Activated T-helper 2 cell treated with anti-CD3 and anti-CD28 coated beads, Interferon-gamma antibody, Interleukin-2, Interleukin-4, amounts not matched to agents 10 μg/mL and 5 μg/mL and 100 μg/mL, durations not matched to agents 14 hours and 24 hours and 36 hours (primary cell): ENCODE measurements at regions not wholly inside any gene's neighbourhood (a gene's known extent, or its start where the extent isn't known, plus 50 kb on each side); places are given as distances from the start of the nearest gene placed in this dataset.

ENCODE experiments used
- DNase-seq: peaks from one replicate; pipeline ENCODE4 v3.0.0; 2021; ENCODE audit warnings: low spot score
- H3K27ac Mint-ChIP-seq: one replicate; pipeline ENCODE4 v1.8.0; 2021; ENCODE audit warnings: mixed read lengths
- H3K27me3 Mint-ChIP-seq: one replicate; pipeline ENCODE4 v1.8.0; 2021; ENCODE audit warnings: low read depth, mixed read lengths
- H3K36me3 Mint-ChIP-seq: one replicate; pipeline ENCODE4 v1.8.0; 2021; ENCODE audit warnings: low read depth, mixed read lengths
- H3K4me1 Mint-ChIP-seq: one replicate; pipeline ENCODE4 v1.8.0; 2021; ENCODE audit warnings: low read depth, mixed read lengths
- H3K4me3 Mint-ChIP-seq: one replicate; pipeline ENCODE4 v1.8.0; 2021; ENCODE audit warnings: low read depth, mild to moderate bottlenecking, moderate library complexity, mixed read lengths
- H3K9me3 Mint-ChIP-seq: one replicate; pipeline ENCODE4 v1.8.0; 2021; ENCODE audit warnings: mixed read lengths
- intact Hi-C: fragments of 100-400 bp; cut with micrococcal nuclease; formaldehyde crosslinking; loops from one replicate; pipeline ENCODE4 v1.15.1; 2023

DNA sequence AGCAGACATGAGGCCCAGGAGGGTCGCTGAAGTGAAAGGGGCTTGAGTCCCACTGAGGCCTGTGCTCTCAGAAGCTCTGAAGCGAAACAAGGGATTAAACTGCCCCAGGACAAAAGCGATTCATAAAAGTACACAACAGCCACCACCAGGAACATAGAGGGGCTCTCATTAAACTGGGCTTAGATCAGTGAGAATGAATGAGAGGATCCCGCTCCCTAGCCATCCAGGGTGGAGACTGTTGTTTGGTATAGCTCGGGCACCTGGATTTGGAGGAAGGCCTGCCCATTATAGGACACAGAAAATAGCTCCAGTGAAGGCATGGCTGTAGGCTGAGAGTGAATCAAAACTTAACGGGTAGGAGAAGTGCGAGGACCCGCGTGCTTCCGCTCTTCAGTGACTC is 91.6 kb upstream of the TAB2 start:
- Mint-ChIP-seq H3K27me3 (no peaks in the 10 kb centered on the region), H3K9me3 (peaks cover 5% of the 10 kb centered on the region), H3K4me1 (peaks cover 49% of the 10 kb centered on the region), H3K27ac (no peak overlapping the region), H3K4me3 (no peak overlapping the region), H3K36me3 (peaks cover 26% of the 10 kb centered on the region)
- no peak for DNase-seq
- intact Hi-C loops, result no loop called here

DNA sequence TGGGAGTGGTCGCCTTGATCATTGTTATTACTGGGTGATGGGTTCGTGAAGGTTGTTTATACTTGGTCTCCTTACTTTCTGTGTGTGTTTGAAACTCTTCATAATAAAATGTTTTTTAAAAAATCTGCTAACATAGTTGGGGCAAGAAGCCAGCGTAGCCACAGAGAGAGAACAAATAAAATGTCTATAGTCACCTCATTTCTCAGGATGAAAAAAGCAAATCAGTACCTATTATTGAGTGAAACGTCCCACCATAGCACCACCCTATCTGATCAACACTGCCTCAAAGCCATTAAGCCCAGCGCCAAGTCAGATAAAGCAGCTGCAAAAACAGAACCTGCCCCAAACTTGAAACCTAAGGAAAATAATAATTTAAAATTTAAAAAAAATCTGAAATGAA is 89.7 kb upstream of the TAB2 start:
- Mint-ChIP-seq H3K9me3 (no peaks in the 10 kb centered on the region), H3K36me3 (peaks cover 20% of the 10 kb centered on the region), H3K27me3 (no peaks in the 10 kb centered on the region), H3K4me1 (peaks cover 53% of the 10 kb centered on the region), H3K27ac (no peak overlapping the region), H3K4me3 (no peak overlapping the region)
- intact Hi-C loops, result no loop called here
- no peak for DNase-seq

DNA sequence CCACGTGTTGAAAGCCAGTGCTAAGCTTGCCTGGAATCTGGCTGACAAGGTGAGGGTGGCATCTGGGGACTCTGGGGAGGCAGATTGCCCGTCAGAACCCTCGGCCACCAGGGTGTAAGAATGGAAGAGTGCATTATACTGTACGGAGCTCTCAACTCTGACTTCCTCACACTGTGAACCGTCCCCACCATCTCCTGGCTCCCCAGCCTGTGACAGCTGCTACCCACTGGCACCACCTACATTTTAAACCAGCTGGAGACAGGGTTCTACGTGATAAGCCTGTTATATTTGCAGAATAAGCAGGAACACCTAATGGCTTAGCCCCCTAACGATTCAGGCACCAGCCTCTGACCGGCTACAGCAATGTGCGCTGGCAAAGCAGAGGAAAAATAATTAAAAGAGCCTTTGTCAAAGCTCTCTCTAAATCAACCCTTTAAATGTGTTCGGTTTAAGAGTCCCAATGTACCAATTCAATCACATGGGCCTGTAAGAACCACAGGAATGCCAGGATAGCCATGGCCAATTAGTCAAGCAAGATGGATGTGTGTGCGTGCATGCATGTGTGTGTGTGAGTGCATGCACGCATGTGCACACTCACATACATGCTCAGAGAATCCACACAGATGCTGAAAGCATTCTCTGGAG is 89.1 kb upstream of the TAB2 start:
- peaks cover 20% of the 10 kb centered on the region for H3K36me3 Mint-ChIP-seq
- H3K4me1 Mint-ChIP-seq, result peaks cover 57% of the 10 kb centered on the region
- no peak for DNase-seq
- no peak overlapping the region for H3K27ac Mint-ChIP-seq
- intact Hi-C loops, result no loop called here
- H3K4me3 Mint-ChIP-seq, result no peak overlapping the region
- no peaks in the 10 kb centered on the region for H3K27me3 Mint-ChIP-seq
- no peaks in the 10 kb centered on the region for H3K9me3 Mint-ChIP-seq

DNA sequence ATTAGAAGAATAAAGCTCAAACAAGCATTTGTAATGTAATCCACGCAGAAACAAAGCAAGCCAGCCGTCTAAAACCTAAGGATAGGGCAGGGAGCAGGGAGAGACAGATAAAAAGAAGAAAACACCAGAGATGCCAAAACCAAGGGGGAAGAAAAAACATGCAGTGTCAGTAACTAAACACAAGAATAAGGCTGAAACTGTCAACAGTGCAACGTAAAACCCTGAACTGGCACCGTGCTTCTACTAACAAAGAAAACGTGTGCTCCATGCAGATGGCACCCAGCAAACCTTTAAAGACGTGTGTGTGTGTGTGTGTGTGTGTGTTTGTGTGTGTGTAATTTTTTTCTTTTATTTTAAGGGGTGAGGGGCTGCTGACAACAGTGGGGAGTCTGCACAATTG is 88.4 kb upstream of the TAB2 start:
- Mint-ChIP-seq H3K9me3 (no peaks in the 10 kb centered on the region), H3K27ac (no peak overlapping the region), H3K4me3 (no peak overlapping the region), H3K4me1 (peaks cover 57% of the 10 kb centered on the region), H3K27me3 (no peaks in the 10 kb centered on the region), H3K36me3 (peaks cover 20% of the 10 kb centered on the region)
- DNase-seq, result no peak
- intact Hi-C loops, result no loop called here

DNA sequence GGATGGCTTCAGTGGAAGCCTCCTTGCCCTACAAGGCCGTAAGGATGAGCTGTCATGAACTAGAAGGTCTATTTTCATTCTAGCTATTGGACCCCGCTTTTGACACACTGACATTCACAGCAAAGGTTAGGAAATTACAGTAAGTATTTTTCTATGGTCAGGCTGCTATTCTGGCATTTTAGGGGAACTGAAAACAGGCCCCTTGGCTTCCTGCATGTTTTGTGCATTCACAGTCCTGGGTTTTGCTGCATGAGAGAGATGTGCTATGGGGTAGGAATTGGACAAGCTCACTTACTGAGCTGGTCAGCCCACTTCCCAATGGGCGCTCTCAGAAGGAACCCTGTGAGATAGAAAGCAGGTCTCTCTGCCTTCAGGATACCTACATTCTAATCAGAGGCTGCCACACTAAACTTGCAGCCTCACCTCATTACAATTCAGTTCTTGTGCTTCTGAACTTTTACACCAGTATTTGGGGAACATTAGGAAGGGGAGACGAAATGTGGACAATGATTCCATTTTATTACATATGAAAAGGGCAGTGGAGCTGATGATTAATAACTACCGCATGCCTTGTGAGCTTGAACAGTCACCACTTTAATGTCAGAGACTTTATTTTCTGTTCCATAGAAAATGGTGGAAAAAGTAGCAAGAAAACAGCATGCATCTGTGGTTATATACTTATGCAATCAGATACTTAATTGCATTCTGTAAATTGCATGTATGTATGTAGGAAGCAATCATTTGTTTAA is 86.6 kb upstream of the TAB2 start:
- H3K4me1 Mint-ChIP-seq, result peaks cover 68% of the 10 kb centered on the region
- no peaks in the 10 kb centered on the region for H3K27me3 Mint-ChIP-seq
- no peak for DNase-seq
- intact Hi-C loops, result loop anchor here (5.0 kb wide), 3 partner anchors 106 to 286 kb away; no protein-coding TSS in a partner anchor
- no peak overlapping the region for H3K4me3 Mint-ChIP-seq
- H3K27ac Mint-ChIP-seq, result peak overlapping the region; percentile 69
- no peaks in the 10 kb centered on the region for H3K9me3 Mint-ChIP-seq
- H3K36me3 Mint-ChIP-seq, result peaks cover 23% of the 10 kb centered on the region

DNA sequence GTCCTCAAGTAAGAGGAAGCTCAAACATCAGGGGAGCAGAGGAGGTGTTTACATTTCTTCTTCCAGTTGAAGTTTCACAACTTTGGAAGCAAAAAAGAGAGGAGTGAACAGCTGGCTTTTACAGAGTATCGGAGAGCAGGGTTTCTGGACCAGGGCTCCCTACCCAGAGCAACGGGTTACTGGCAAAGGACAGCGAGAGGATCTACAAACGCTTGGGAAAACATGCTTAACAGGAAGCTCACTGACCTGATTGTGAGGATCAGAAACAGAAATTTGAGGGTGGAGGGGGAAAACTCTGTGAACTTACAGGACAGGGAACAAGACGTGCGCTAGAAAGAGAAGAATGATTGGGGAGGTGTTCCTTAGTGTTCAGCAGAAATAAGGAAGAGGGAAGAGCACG is 85.7 kb upstream of the TAB2 start:
- intact Hi-C loops, result loop anchor here (5.0 kb wide), 3 partner anchors 106 to 286 kb away; no protein-coding TSS in a partner anchor
- Mint-ChIP-seq H3K27me3 (no peaks in the 10 kb centered on the region), H3K4me1 (peaks cover 62% of the 10 kb centered on the region)

DNA sequence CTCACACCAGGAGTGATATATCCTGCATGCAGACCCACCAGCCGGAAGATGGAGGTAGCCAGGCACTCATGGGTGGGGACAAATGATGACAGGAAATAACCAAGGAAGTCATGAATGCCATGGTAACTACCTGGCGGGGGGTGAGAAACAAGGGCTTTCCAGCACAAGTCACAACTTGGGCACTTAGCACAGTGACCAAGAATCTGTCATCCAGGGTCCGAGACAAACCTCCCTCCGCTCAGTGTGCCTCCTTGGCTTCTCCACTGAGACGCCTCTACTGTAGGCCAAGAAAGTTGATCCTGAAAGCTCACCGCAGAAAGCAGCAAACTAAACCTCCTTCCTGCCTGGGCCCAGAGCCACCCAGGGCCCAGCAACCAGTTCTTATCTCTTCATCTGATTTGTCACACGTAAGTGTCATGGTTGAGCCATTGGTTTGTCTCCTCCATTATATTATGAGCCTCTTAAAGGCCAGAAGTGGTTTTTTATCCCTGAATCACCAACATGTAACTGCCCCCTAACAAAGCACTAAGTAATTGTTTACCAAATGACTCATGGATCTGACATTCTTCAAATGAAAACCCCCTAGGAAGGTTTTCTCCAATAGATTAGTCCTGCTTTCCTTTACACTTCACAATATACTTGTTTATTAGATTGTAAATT is 84.3 kb upstream of the TAB2 start:
- Mint-ChIP-seq H3K27ac (peak overlapping the region; percentile 99), H3K9me3 (peaks cover 14% of the 10 kb centered on the region), H3K4me3 (peak overlapping the region; percentile 69), H3K4me1 (peaks cover 58% of the 10 kb centered on the region), H3K36me3 (peaks cover 34% of the 10 kb centered on the region), H3K27me3 (no peaks in the 10 kb centered on the region)
- peak; percentile 65 for DNase-seq
- intact Hi-C loops, result loop anchor here (1.0 to 5.0 kb wide), 5 partner anchors 15 to 284 kb away; no protein-coding TSS in a partner anchor

More for the DNA sequence above, 85.7 kb upstream of the TAB2 start:
- Mint-ChIP-seq H3K36me3 (peaks cover 23% of the 10 kb centered on the region), H3K4me3 (peak overlapping the region; percentile 31), H3K27ac (peak overlapping the region; percentile 79), H3K9me3 (no peaks in the 10 kb centered on the region)
- DNase-seq, result no peak

DNA sequence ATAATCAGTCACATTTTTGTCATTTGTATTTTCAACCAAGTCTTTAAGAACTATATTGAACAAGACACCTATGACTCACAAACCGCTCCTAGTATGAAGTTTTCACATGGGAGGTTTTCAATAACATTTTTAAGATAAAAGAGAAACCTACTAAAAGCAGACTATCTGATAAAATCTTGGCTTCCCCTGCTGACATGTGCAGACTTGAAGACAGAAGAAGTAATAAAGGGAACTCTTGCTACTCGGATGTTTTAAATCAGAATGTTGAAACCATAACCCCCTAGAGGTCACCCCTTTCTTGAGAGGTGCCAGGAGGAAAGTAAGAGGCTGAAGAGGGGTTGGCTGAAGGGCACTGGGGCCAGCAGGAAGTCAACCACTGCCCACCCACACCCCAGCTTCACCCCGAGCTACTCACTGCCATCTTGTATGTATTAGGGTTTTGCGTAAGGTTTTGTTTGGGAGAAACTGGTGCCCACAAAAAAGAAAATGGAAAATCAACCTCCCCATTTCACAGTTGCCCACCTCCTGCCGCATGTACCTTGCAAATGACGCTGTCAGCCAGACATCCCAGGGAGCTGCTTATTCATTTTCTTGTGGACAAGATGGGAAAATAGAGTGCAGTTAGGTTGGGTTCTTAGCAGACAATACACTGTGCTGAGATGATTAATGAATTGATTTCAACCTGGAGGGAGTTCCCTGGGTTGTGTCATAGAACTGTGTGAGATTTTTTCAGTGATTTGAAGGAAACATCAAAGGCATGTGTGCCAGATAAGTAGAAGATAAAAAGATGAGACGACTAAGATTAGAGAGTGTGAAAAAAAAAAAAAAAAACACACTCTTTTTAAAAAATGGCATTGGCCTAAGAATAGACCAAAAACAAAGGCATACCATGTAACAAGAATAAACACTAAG is 83.2 kb upstream of the TAB2 start:
- Mint-ChIP-seq H3K9me3 (peaks cover 23% of the 10 kb centered on the region), H3K4me3 (peak overlapping the region; percentile 69), H3K4me1 (peaks cover 63% of the 10 kb centered on the region), H3K27me3 (no peaks in the 10 kb centered on the region), H3K27ac (peak overlapping the region; percentile 99), H3K36me3 (peaks cover 45% of the 10 kb centered on the region)
- intact Hi-C loops, result loop anchor here (1.0 to 5.0 kb wide), 11 partner anchors 21 to 283 kb away; no protein-coding TSS in a partner anchor
- peak; percentile 36 for DNase-seq

DNA sequence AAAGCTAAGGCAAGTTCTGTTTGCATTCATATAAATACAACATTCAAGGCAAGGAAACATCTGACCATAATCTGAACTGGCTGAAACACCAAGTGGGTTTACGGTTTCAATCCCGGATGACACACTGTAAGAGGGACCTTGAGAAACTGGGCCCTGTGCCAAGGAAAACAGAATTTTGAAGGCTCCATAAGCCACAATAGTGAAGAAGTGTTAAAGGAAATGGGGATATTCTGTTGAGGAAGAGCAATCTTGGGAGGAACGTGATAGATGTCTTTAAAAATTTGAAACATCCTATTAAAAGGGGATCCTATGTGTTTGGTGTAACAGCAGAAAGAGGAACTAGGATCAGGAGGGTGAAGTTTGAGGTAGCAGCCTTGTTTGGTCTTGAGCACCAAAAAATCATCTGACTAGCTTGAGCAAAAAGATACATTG is 82.4 kb upstream of the TAB2 start:
- no peaks in the 10 kb centered on the region for H3K27me3 Mint-ChIP-seq

DNA sequence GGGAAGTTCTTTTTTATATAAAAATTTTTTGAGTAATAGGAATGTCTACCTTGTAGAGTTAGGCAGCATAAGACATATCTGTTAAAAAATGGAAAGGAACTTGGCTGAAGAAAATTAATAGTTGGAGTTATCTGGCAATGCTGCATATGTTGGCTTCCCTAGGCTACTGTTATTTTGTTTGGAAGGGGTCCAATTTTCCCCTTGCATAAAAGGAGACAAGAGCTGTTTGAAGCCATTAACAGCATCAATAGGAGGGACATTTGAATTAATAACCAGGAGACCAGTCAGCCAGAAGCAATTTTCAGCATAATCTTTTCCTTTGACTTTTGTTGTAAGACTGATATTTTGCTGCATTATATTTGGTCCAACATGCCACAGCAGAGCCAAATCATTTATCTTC is 80.9 kb upstream of the TAB2 start:
- Mint-ChIP-seq H3K4me1 (peaks cover 49% of the 10 kb centered on the region), H3K4me3 (no peak overlapping the region), H3K27ac (no peak overlapping the region), H3K9me3 (peaks cover 41% of the 10 kb centered on the region), H3K27me3 (no peaks in the 10 kb centered on the region), H3K36me3 (peaks cover 47% of the 10 kb centered on the region)
- DNase-seq, result no peak
- intact Hi-C loops, result no loop called here

More for the DNA sequence above, 82.4 kb upstream of the TAB2 start:
- Mint-ChIP-seq H3K36me3 (peaks cover 50% of the 10 kb centered on the region), H3K4me3 (no peak overlapping the region), H3K27ac (peak overlapping the region; percentile 99), H3K9me3 (peaks cover 30% of the 10 kb centered on the region), H3K4me1 (peaks cover 60% of the 10 kb centered on the region)
- DNase-seq, result no peak
- intact Hi-C loops, result loop anchor here (2.0 kb wide), 2 partner anchors 132 to 152 kb away; no protein-coding TSS in a partner anchor

DNA sequence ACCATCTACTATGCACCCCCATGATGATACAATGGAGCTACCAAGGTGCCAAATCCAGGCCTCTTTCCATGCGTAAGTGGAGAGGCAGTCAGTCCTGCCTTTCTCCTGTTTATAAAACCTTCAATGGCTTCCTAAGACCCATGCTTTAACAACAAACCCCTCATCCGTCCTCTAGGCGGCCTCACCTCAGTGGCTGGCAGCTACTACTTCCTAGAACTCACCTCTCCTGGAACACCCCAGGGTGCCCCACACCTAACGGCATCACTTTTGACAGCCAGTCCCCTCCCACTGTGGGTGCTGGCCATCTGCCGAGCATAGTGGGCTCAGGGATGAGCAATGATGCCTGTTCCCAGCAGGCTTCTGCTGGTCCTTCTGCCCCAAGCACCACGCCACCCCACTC is 80.0 kb upstream of the TAB2 start:
- no peak overlapping the region for H3K27ac Mint-ChIP-seq
- DNase-seq, result no peak
- peaks cover 40% of the 10 kb centered on the region for H3K4me1 Mint-ChIP-seq
- no peak overlapping the region for H3K4me3 Mint-ChIP-seq
- intact Hi-C loops, result no loop called here
- H3K36me3 Mint-ChIP-seq, result peaks cover 47% of the 10 kb centered on the region
- H3K27me3 Mint-ChIP-seq, result no peaks in the 10 kb centered on the region
- peaks cover 50% of the 10 kb centered on the region for H3K9me3 Mint-ChIP-seq
